ENCODE measurements at regions not wholly inside any gene's neighbourhood (a gene's known extent, or its start where the extent isn't known, plus 50 kb on each side); places are given as distances from the start of the nearest gene placed in this dataset.

GRCh38 chr2:154911729-154912128, 213.2 kb downstream of the KCNJ3 start:
- Mint-ChIP-seq H3K9me3 (no peaks in the 10 kb centered on the region), H3K4me3 (no peak overlapping the region), H3K27ac (no peak overlapping the region), H3K4me1 (peaks cover 19% of the 10 kb centered on the region), H3K27me3 (ENCODE audit: low read depth) (no peaks in the 10 kb centered on the region), H3K36me3 (no peaks in the 10 kb centered on the region)
- ChIA-PET CTCF (no interaction called here), POLR2A (no interaction called here)
- TF ChIP-seq MXD4 (CRISPR knock-in tag; IDR thresholded peaks at IDR 0.05; ENCODE audit: borderline replicate concordance) (no peak), ZNF425 (CRISPR knock-in tag; conservative IDR thresholded peaks at IDR 0.05) (no peak), ETV6 (CRISPR knock-in tag; IDR thresholded peaks at IDR 0.05) (no peak), ARID4B (CRISPR knock-in tag; IDR thresholded peaks at IDR 0.05; ENCODE audit: borderline replicate concordance) (no peak), MYBL2 (CRISPR knock-in tag; IDR thresholded peaks at IDR 0.05) (no peak), JUN (CRISPR knock-in tag; IDR thresholded peaks at IDR 0.05) (no peak), ZNF138 (CRISPR knock-in tag; conservative IDR thresholded peaks at IDR 0.05) (no peak), SOX15 (CRISPR knock-in tag; IDR thresholded peaks at IDR 0.05) (no peak), PRRX2 (CRISPR knock-in tag; IDR thresholded peaks at IDR 0.05) (no peak), E2F4 (CRISPR knock-in tag; IDR thresholded peaks at IDR 0.05; ENCODE audit: borderline replicate concordance, low read depth) (no peak), ZNF121 (CRISPR knock-in tag; IDR thresholded peaks at IDR 0.05) (no peak), SMAD3 (CRISPR knock-in tag; IDR thresholded peaks at IDR 0.05; ENCODE audit: borderline replicate concordance) (no peak), CREM (CRISPR knock-in tag; IDR thresholded peaks at IDR 0.05) (no peak), MLX (CRISPR knock-in tag; IDR thresholded peaks at IDR 0.05) (no peak), ZNF281 (CRISPR knock-in tag; IDR thresholded peaks at IDR 0.05) (no peak), MAX (CRISPR knock-in tag; IDR thresholded peaks at IDR 0.05) (no peak)
- TF ChIP-seq, protein P1, sequence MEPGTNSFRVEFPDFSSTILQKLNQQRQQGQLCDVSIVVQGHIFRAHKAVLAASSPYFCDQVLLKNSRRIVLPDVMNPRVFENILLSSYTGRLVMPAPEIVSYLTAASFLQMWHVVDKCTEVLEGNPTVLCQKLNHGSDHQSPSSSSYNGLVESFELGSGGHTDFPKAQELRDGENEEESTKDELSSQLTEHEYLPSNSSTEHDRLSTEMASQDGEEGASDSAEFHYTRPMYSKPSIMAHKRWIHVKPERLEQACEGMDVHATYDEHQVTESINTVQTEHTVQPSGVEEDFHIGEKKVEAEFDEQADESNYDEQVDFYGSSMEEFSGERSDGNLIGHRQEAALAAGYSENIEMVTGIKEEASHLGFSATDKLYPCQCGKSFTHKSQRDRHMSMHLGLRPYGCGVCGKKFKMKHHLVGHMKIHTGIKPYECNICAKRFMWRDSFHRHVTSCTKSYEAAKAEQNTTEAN (CRISPR knock-in tag; IDR thresholded peaks at IDR 0.05), result no peak
- TF ChIP-seq, protein P2, sequence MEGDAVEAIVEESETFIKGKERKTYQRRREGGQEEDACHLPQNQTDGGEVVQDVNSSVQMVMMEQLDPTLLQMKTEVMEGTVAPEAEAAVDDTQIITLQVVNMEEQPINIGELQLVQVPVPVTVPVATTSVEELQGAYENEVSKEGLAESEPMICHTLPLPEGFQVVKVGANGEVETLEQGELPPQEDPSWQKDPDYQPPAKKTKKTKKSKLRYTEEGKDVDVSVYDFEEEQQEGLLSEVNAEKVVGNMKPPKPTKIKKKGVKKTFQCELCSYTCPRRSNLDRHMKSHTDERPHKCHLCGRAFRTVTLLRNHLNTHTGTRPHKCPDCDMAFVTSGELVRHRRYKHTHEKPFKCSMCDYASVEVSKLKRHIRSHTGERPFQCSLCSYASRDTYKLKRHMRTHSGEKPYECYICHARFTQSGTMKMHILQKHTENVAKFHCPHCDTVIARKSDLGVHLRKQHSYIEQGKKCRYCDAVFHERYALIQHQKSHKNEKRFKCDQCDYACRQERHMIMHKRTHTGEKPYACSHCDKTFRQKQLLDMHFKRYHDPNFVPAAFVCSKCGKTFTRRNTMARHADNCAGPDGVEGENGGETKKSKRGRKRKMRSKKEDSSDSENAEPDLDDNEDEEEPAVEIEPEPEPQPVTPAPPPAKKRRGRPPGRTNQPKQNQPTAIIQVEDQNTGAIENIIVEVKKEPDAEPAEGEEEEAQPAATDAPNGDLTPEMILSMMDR (IDR thresholded peaks at IDR 0.05), result no peak
- TF ChIP-seq, protein P3, sequence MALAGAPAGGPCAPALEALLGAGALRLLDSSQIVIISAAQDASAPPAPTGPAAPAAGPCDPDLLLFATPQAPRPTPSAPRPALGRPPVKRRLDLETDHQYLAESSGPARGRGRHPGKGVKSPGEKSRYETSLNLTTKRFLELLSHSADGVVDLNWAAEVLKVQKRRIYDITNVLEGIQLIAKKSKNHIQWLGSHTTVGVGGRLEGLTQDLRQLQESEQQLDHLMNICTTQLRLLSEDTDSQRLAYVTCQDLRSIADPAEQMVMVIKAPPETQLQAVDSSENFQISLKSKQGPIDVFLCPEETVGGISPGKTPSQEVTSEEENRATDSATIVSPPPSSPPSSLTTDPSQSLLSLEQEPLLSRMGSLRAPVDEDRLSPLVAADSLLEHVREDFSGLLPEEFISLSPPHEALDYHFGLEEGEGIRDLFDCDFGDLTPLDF (CRISPR knock-in tag; IDR thresholded peaks at IDR 0.05), result no peak
- TF ChIP-seq, protein P4, sequence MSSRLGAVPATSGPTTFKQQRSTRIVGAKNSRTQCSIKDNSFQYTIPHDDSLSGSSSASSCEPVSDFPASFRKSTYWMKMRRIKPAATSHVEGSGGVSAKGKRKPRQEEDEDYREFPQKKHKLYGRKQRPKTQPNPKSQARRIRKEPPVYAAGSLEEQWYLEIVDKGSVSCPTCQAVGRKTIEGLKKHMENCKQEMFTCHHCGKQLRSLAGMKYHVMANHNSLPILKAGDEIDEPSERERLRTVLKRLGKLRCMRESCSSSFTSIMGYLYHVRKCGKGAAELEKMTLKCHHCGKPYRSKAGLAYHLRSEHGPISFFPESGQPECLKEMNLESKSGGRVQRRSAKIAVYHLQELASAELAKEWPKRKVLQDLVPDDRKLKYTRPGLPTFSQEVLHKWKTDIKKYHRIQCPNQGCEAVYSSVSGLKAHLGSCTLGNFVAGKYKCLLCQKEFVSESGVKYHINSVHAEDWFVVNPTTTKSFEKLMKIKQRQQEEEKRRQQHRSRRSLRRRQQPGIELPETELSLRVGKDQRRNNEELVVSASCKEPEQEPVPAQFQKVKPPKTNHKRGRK (CRISPR knock-in tag; IDR thresholded peaks at IDR 0.05; ENCODE audit: borderline replicate concordance), result no peak
- ATAC-seq (no peak), DNase-seq (ENCODE audit: low spot score) (no peak)
